Fibroblast of lung (primary cell): ENCODE measurements at regions not wholly inside any gene's neighbourhood (a gene's known extent, or its start where the extent isn't known, plus 50 kb on each side); places are given as distances from the start of the nearest gene placed in this dataset.

Experiments
- EZH2 ChIP-seq: IDR thresholded peaks from 2 replicates; pipeline ENCODE4 v1.5.1; 2012; ENCODE audit warnings: low read length, control low read depth, mild to moderate bottlenecking; ENCODE audit errors: missing control alignments
- TF ChIP-seq, protein P1 (sequence below), 2 donors: IDR thresholded peaks in 1 of 2; conservative IDR thresholded peaks in 1 of 2; 1 replicate in 1 of 2; 2 replicates in 1 of 2; pipeline ENCODE4 v1.5.1; 2011 to 2012; ENCODE audit warnings: low read length in 2 of 2, control low read depth in 1 of 2, inconsistent platforms in 1 of 2, low read depth in 1 of 2, mild to moderate bottlenecking in 1 of 2

DNA sequence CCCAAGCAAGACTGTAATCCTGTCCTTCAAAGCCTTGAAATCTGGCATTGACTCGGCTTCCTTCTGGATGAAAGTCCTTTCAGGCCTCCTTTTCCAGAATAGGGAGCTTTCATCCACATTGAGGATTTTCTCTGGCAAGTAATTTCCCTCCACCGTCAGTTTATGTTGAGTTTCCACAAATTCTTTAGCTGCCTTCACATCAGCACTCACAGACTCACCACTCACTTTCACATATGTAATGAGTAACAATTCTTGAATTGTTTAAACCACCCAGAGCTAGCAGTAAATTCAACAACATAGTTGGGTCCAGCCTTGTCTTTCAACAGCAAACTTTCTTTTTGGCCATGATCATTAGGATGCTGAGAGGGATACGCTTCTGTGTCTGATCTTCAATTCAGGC is 84.3 kb upstream of the PRDM11 start:
- TF ChIP-seq, protein P1, sequence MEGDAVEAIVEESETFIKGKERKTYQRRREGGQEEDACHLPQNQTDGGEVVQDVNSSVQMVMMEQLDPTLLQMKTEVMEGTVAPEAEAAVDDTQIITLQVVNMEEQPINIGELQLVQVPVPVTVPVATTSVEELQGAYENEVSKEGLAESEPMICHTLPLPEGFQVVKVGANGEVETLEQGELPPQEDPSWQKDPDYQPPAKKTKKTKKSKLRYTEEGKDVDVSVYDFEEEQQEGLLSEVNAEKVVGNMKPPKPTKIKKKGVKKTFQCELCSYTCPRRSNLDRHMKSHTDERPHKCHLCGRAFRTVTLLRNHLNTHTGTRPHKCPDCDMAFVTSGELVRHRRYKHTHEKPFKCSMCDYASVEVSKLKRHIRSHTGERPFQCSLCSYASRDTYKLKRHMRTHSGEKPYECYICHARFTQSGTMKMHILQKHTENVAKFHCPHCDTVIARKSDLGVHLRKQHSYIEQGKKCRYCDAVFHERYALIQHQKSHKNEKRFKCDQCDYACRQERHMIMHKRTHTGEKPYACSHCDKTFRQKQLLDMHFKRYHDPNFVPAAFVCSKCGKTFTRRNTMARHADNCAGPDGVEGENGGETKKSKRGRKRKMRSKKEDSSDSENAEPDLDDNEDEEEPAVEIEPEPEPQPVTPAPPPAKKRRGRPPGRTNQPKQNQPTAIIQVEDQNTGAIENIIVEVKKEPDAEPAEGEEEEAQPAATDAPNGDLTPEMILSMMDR (conservative IDR thresholded peaks at IDR 0.05 in 1 of 2, IDR thresholded peaks at IDR 0.05 in 1 of 2; ENCODE audit: low read depth in 1 of 2, low read length in 2 of 2) = no peak
- no peak for TF ChIP-seq EZH2
